ENCODE measurements at regions not wholly inside any gene's neighbourhood (a gene's known extent, or its start where the extent isn't known, plus 50 kb on each side); places are given as distances from the start of the nearest gene placed in this dataset.

DNA sequence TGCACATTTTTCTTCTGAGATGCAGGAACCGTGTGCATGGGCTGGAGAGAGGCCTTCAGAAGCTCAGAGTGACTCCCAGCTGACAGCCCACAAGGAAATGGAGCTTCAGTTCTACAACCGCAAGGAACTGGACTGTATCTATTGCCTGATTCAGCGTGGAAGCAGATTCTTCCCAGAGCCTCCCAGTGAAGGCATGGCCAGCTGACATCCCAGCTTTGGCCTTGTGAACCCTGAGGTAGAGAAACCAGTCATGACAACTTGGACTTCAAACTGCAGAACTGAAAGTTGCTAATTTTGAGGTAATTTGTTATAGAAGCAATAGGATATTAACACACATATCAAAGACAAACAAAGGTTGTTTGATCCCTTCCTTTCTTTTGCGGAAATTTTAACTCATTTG lies 94.3 kb upstream of the NOX3 start:
- Histone ChIP-seq H3K23ac (ENCODE audit: low read depth, low read length) (no peak overlapping the region), H4K5ac (ENCODE audit: low read depth, low read length) (no peak overlapping the region), H4K8ac (ENCODE audit: low read depth in 2 of 2, low read length in 2 of 2) (no peak overlapping the region), H4K91ac (ENCODE audit: insufficient read depth, low read depth, low read length) (no peak overlapping the region), H2BK5ac (ENCODE audit: low read depth, low read length, poor library complexity, severe bottlenecking) (no peak overlapping the region), H3K27me3 (ENCODE audit: control insufficient read depth, insufficient read depth, low read length) (no peaks in the 10 kb centered on the region), H3K9me3 (ENCODE audit: control insufficient read depth, insufficient read depth, low read length) (no peaks in the 10 kb centered on the region), H2BK120ac (ENCODE audit: low read depth, low read length) (no peak overlapping the region), H3K14ac (replicated peaks; ENCODE audit: low read depth, low read length) (no peak overlapping the region), H3K9ac (ENCODE audit: low read depth, low read length) (no peak overlapping the region), H3K9me1 (ENCODE audit: insufficient read depth, low read length) (no peaks in the 10 kb centered on the region), H3K36me3 (ENCODE audit: control insufficient read depth, insufficient read depth, low read length) (no peaks in the 10 kb centered on the region), H3K4ac (ENCODE audit: low read depth, low read length) (no peak overlapping the region), H3K27ac (ENCODE audit: insufficient read depth, low read length) (no peak overlapping the region), H2BK15ac (ENCODE audit: low read depth, low read length) (no peak overlapping the region), H3K79me1 (ENCODE audit: low read depth in 1 of 2, low read length in 2 of 2) (no peaks in the 10 kb centered on the region), H4K20me1 (ENCODE audit: insufficient read depth, low read length) (no peaks in the 10 kb centered on the region), H3K18ac (ENCODE audit: low read depth, low read length) (no peak overlapping the region), H3K4me2 (ENCODE audit: low read depth, low read length) (no peak overlapping the region), H2AK5ac (ENCODE audit: low read depth, low read length) (no peak overlapping the region), H2AK9ac (replicated peaks; ENCODE audit: low read depth, low read length, poor library complexity) (no peak overlapping the region), H3K4me1 (ENCODE audit: control insufficient read depth, insufficient read depth, low read length) (no peaks in the 10 kb centered on the region), H3K56ac (ENCODE audit: extremely low read depth, insufficient read depth, low read length) (no peak overlapping the region), H2AFZ (replicated peaks; ENCODE audit: low read length, poor library complexity) (no peak overlapping the region), H2BK20ac (ENCODE audit: low read depth, low read length) (no peak overlapping the region), H3K4me3 (ENCODE audit: insufficient read depth, low read depth, low read length) (no peak overlapping the region)
- in situ Hi-C loops (cut with MboI; ENCODE audit: low sequenced_read_pairs) (no loop called here), dilution Hi-C loops (cut with HindIII; ENCODE audit: low sequenced_read_pairs, unreplicated experiment) (no loop called here), intact Hi-C loops (cut with micrococcal nuclease) (no loop called here)
- ChIA-PET POLR2A (ENCODE audit: unreplicated experiment) (interaction anchor here (0.6 kb wide), 1 partner anchor 220 kb away, joined by 3 read pairs; no protein-coding TSS in a partner anchor), CTCF (interaction anchor here (0.5 to 0.6 kb wide), 2 partner anchors 148 to 306 kb away, joined by 4 to 5 read pairs; no protein-coding TSS in a partner anchor)
- ATAC-seq (ENCODE audit: low read depth), result no peak
- WGBS, 2 experiments (ENCODE audit: extremely low coverage in 2 of 2, insufficient read length in 1 of 2), result 79% methylated on average over 3 of the region's 4 CpGs; no CpG with 5 or more reads in 1 of the 2 experiments
- no peak for DNase-seq
- no TSS peak for BruUV-seq (replicated peaks)
- no peak for TF ChIP-seq RCOR1 (IDR thresholded peaks at IDR 0.05; ENCODE audit: insufficient replicate concordance, low read length)
- no peak for TF ChIP-seq BHLHE40 (IDR thresholded peaks at IDR 0.05; ENCODE audit: low read depth, low read length)
- no peak for TF ChIP-seq MAFK (IDR thresholded peaks at IDR 0.05; ENCODE audit: low read depth, low read length)
- TF ChIP-seq FOS (IDR thresholded peaks at IDR 0.05; ENCODE audit: low read depth, low read length), result no peak
- TF ChIP-seq RFX5 (IDR thresholded peaks at IDR 0.05; ENCODE audit: low read depth, low read length), result no peak
- TF ChIP-seq, protein P1, sequence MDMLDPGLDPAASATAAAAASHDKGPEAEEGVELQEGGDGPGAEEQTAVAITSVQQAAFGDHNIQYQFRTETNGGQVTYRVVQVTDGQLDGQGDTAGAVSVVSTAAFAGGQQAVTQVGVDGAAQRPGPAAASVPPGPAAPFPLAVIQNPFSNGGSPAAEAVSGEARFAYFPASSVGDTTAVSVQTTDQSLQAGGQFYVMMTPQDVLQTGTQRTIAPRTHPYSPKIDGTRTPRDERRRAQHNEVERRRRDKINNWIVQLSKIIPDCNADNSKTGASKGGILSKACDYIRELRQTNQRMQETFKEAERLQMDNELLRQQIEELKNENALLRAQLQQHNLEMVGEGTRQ (IDR thresholded peaks at IDR 0.05; ENCODE audit: low read depth, low read length), result no peak
- TF ChIP-seq CEBPB (IDR thresholded peaks at IDR 0.05; ENCODE audit: low read depth, low read length), result no peak
- no peak for TF ChIP-seq RAD21 (IDR thresholded peaks at IDR 0.05; ENCODE audit: low read length)
- TF ChIP-seq, protein P2, sequence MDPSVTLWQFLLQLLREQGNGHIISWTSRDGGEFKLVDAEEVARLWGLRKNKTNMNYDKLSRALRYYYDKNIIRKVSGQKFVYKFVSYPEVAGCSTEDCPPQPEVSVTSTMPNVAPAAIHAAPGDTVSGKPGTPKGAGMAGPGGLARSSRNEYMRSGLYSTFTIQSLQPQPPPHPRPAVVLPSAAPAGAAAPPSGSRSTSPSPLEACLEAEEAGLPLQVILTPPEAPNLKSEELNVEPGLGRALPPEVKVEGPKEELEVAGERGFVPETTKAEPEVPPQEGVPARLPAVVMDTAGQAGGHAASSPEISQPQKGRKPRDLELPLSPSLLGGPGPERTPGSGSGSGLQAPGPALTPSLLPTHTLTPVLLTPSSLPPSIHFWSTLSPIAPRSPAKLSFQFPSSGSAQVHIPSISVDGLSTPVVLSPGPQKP (IDR thresholded peaks at IDR 0.05; ENCODE audit: borderline replicate concordance, low read depth, low read length), result no peak
- TF ChIP-seq SMC3 (IDR thresholded peaks at IDR 0.05; ENCODE audit: low read depth, low read length), result no peak
- no peak for TF ChIP-seq CHD1 (IDR thresholded peaks at IDR 0.05; ENCODE audit: low read depth, low read length)
